ENCODE measurements at regions not wholly inside any gene's neighbourhood (a gene's known extent, or its start where the extent isn't known, plus 50 kb on each side); places are given as distances from the start of the nearest gene placed in this dataset.
A peak's percentile ranks its signal among the peaks of the same experiment; 100 is the strongest.

DNA sequence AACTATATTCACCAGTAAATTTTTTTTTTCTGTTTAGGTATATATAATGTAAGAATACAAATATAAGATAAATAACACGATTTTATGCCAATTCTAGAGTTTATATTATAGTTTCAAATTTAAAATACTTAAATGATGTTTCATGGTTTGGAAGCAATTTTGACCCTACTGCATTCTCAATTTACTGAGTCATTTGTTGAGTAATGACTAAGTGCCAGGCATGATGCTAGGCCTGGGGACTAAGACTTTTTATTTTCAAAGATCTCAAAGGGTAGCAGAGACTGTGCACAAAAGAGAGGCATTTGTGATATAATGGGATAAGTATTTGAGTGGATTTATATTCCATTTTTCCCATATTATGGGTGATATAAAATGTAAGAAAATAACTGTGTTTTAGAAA is 78.9 kb upstream of the SMIM30 start:
- WGBS (ENCODE audit: low lambda C conversion rate), result 7% methylated on average over 1 of the region's 1 CpG
- Histone ChIP-seq H4K20me1 (ENCODE audit: insufficient read depth) (no peaks in the 10 kb centered on the region), H3K4me1 (ENCODE audit: control insufficient read depth in 1 of 2, insufficient read depth in 2 of 2, low read depth in 1 of 2, low read length in 1 of 2) (peaks cover 0 to 17% of the 10 kb centered on the region in 2 experiments; a peak in 2 of 4 replicates), H3K9me3 (no peaks in the 10 kb centered on the region; the same call in 1 of the 2 replicates), H3K79me2 (ENCODE audit: insufficient read depth) (no peaks in the 10 kb centered on the region), H3K4me2 (peak overlapping the region; percentile 48), H3K27me3 (ENCODE audit: insufficient read depth) (no peaks in the 10 kb centered on the region), H3F3A (replicated peaks; ENCODE audit: insufficient read depth) (peaks cover 26% of the 10 kb centered on the region), H3K9me2 (no peaks in the 10 kb centered on the region), H3K9ac (peak overlapping the region; percentile 27; the same call in 1 of the 2 replicates), H3K4me3 (ENCODE audit: low read depth in 2 of 2, low read length in 1 of 2) (no peak overlapping the region), H2AFZ (ENCODE audit: low read depth) (0 out of 2 replicates have a peak overlapping the region, but pooled peaks have one; percentile 53), H3K27ac (ENCODE audit: low read depth in 2 of 2, low read length in 1 of 2) (peak overlapping the region in 1 of 2 experiments; percentile 67; a peak in 2 of 4 replicates), H3K36me3 (replicated peaks in 1 of 2; ENCODE audit: control insufficient read depth in 1 of 2, insufficient read depth in 2 of 2, low read length in 1 of 2) (no peaks in the 10 kb centered on the region)
- ChIA-PET POLR2A (no interaction called here), CTCF (no interaction called here)
- no peak for DNase-seq
- TF ChIP-seq, protein P1, sequence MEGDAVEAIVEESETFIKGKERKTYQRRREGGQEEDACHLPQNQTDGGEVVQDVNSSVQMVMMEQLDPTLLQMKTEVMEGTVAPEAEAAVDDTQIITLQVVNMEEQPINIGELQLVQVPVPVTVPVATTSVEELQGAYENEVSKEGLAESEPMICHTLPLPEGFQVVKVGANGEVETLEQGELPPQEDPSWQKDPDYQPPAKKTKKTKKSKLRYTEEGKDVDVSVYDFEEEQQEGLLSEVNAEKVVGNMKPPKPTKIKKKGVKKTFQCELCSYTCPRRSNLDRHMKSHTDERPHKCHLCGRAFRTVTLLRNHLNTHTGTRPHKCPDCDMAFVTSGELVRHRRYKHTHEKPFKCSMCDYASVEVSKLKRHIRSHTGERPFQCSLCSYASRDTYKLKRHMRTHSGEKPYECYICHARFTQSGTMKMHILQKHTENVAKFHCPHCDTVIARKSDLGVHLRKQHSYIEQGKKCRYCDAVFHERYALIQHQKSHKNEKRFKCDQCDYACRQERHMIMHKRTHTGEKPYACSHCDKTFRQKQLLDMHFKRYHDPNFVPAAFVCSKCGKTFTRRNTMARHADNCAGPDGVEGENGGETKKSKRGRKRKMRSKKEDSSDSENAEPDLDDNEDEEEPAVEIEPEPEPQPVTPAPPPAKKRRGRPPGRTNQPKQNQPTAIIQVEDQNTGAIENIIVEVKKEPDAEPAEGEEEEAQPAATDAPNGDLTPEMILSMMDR (IDR thresholded peaks at IDR 0.05), result no peak
- no peak; the same call in 1 of the 2 replicates for TF ChIP-seq FOXM1 (IDR thresholded peaks at IDR 0.05; ENCODE audit: low read depth)
- TF ChIP-seq TCF12 (IDR thresholded peaks at IDR 0.05), result peak; percentile 86
- TF ChIP-seq PBX3 (IDR thresholded peaks at IDR 0.05), result peak; percentile 85
- TF ChIP-seq, protein P2, sequence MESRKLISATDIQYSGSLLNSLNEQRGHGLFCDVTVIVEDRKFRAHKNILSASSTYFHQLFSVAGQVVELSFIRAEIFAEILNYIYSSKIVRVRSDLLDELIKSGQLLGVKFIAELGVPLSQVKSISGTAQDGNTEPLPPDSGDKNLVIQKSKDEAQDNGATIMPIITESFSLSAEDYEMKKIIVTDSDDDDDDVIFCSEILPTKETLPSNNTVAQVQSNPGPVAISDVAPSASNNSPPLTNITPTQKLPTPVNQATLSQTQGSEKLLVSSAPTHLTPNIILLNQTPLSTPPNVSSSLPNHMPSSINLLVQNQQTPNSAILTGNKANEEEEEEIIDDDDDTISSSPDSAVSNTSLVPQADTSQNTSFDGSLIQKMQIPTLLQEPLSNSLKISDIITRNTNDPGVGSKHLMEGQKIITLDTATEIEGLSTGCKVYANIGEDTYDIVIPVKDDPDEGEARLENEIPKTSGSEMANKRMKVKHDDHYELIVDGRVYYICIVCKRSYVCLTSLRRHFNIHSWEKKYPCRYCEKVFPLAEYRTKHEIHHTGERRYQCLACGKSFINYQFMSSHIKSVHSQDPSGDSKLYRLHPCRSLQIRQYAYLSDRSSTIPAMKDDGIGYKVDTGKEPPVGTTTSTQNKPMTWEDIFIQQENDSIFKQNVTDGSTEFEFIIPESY (IDR thresholded peaks at IDR 0.05; ENCODE audit: borderline replicate concordance, low read depth), result no peak
- TF ChIP-seq, protein P3, sequence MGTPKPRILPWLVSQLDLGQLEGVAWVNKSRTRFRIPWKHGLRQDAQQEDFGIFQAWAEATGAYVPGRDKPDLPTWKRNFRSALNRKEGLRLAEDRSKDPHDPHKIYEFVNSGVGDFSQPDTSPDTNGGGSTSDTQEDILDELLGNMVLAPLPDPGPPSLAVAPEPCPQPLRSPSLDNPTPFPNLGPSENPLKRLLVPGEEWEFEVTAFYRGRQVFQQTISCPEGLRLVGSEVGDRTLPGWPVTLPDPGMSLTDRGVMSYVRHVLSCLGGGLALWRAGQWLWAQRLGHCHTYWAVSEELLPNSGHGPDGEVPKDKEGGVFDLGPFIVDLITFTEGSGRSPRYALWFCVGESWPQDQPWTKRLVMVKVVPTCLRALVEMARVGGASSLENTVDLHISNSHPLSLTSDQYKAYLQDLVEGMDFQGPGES (IDR thresholded peaks at IDR 0.05; ENCODE audit: low read depth, low read length), result no peak
- 0 out of 2 replicates have a peak, but pooled peaks have one; percentile 48 for TF ChIP-seq MAX (IDR thresholded peaks at IDR 0.05; ENCODE audit: low read depth)
- peak; percentile 80; the same call in 1 of the 2 replicates for TF ChIP-seq RXRA (IDR thresholded peaks at IDR 0.05; ENCODE audit: borderline replicate concordance, low read depth)
- TF ChIP-seq USF1 (IDR thresholded peaks at IDR 0.05; ENCODE audit: borderline replicate concordance, low read depth), result no peak
- TF ChIP-seq FOSL2 (IDR thresholded peaks at IDR 0.05; ENCODE audit: borderline replicate concordance, low read depth), result peak; percentile 100
- no peak for TF ChIP-seq SIN3A (IDR thresholded peaks at IDR 0.05; ENCODE audit: borderline replicate concordance, low read depth, low read length)
- TF ChIP-seq, protein P4, sequence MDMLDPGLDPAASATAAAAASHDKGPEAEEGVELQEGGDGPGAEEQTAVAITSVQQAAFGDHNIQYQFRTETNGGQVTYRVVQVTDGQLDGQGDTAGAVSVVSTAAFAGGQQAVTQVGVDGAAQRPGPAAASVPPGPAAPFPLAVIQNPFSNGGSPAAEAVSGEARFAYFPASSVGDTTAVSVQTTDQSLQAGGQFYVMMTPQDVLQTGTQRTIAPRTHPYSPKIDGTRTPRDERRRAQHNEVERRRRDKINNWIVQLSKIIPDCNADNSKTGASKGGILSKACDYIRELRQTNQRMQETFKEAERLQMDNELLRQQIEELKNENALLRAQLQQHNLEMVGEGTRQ (IDR thresholded peaks at IDR 0.05; ENCODE audit: borderline replicate concordance, low read depth, low read length), result no peak
- TF ChIP-seq RCOR1 (IDR thresholded peaks at IDR 0.05; ENCODE audit: low read length), result no peak
- peak; percentile 99 for TF ChIP-seq JUND (IDR thresholded peaks at IDR 0.05)
- TF ChIP-seq FOXJ3 (CRISPR knock-in tag; IDR thresholded peaks at IDR 0.05), result no peak
- TF ChIP-seq, protein P5, sequence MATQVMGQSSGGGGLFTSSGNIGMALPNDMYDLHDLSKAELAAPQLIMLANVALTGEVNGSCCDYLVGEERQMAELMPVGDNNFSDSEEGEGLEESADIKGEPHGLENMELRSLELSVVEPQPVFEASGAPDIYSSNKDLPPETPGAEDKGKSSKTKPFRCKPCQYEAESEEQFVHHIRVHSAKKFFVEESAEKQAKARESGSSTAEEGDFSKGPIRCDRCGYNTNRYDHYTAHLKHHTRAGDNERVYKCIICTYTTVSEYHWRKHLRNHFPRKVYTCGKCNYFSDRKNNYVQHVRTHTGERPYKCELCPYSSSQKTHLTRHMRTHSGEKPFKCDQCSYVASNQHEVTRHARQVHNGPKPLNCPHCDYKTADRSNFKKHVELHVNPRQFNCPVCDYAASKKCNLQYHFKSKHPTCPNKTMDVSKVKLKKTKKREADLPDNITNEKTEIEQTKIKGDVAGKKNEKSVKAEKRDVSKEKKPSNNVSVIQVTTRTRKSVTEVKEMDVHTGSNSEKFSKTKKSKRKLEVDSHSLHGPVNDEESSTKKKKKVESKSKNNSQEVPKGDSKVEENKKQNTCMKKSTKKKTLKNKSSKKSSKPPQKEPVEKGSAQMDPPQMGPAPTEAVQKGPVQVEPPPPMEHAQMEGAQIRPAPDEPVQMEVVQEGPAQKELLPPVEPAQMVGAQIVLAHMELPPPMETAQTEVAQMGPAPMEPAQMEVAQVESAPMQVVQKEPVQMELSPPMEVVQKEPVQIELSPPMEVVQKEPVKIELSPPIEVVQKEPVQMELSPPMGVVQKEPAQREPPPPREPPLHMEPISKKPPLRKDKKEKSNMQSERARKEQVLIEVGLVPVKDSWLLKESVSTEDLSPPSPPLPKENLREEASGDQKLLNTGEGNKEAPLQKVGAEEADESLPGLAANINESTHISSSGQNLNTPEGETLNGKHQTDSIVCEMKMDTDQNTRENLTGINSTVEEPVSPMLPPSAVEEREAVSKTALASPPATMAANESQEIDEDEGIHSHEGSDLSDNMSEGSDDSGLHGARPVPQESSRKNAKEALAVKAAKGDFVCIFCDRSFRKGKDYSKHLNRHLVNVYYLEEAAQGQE (IDR thresholded peaks at IDR 0.05; ENCODE audit: low read depth, low read length), result no peak
- no peak for TF ChIP-seq GATA2 (CRISPR knock-in tag; IDR thresholded peaks at IDR 0.05)
- TF ChIP-seq TEAD4 (IDR thresholded peaks at IDR 0.05; ENCODE audit: borderline replicate concordance, insufficient read depth), result peak; percentile 89
- peak in 1 of 2 experiments; percentile 84; a peak in 2 of 4 replicates for TF ChIP-seq EP300 (IDR thresholded peaks at IDR 0.05; ENCODE audit: borderline replicate concordance in 1 of 2, low read depth in 1 of 2, low read length in 1 of 2)
- TF ChIP-seq GABPA (IDR thresholded peaks at IDR 0.05; ENCODE audit: low read depth), result no peak
- no peak for TF ChIP-seq YY1 (IDR thresholded peaks at IDR 0.05; ENCODE audit: low read depth)
- TF ChIP-seq MEF2A (IDR thresholded peaks at IDR 0.05; ENCODE audit: borderline replicate concordance, low read depth), result no peak
